Ovary (tissue), 7 donors: ENCODE measurements at regions not wholly inside any gene's neighbourhood (a gene's known extent, or its start where the extent isn't known, plus 50 kb on each side); places are given as distances from the start of the nearest gene placed in this dataset.
"Not testable (repeated sequence)": the region's sequence is repeated elsewhere in the genome, so short reads cannot be mapped to it uniquely, and the experiment has no call there.

Experiments used
- DNase-seq, 5 donors: peaks; one replicate each; pipeline ENCODE4 v3.0.0-alpha.2; 2019 to 2020
- H3K27ac ChIP-seq, 2 donors: fragments of 200-600 bp; one replicate each; pipeline versions ENCODE4 v1.5.1 to v1.8.0; 2019 to 2022
- H3K27me3 ChIP-seq: fragments of 200-600 bp; one replicate; pipeline ENCODE4 v1.8.0; 2022
- H3K36me3 ChIP-seq: fragments of 200-600 bp; sonication (generic); one replicate; pipeline ENCODE4 v1.5.1; 2019
- H3K4me1 ChIP-seq: one replicate; pipeline ENCODE4 v1.8.1; 2013; ENCODE audit warnings: mild to moderate bottlenecking, moderate library complexity; ENCODE audit not compliant: insufficient read depth
- H3K4me3 ChIP-seq: fragments of 200-600 bp; sonication (generic); one replicate; pipeline ENCODE4 v1.5.1; 2017
- H3K9me3 ChIP-seq, 2 donors: fragments of 200-600 bp in 1 of 2; sonication (generic) in 1 of 2; one replicate each; pipeline versions ENCODE4 v1.5.1 to v1.8.1; 2013 to 2019; ENCODE audit warnings: mild to moderate bottlenecking in 1 of 2, moderate library complexity in 1 of 2
- CTCF ChIP-seq, 3 donors: fragments of 450-650 bp in 2 of 3; fragments of 200-600 bp in 1 of 3; IDR thresholded peaks; one replicate each; pipeline versions ENCODE4 v1.5.1 to v1.8.0; 2016 to 2022; ENCODE audit warnings: antibody characterized with exemption in 3 of 3, mild to moderate bottlenecking in 1 of 3
- EP300 ChIP-seq: sonication (generic); formaldehyde crosslinking; IDR thresholded peaks from one replicate; pipeline ENCODE4 v1.6.1; 2017; ENCODE audit warnings: antibody characterized with exemption
- POLR2A ChIP-seq: fragments of 450-650 bp; IDR thresholded peaks from one replicate; pipeline ENCODE4 v1.6.1; 2017; ENCODE audit warnings: antibody characterized with exemption, mild to moderate bottlenecking, moderate library complexity
- WGBS, 3 donors: extraction: QIAGEN DNeasy Blood & Tissue Kit in 1 of 3; methylation state at CpG; one replicate each; pipeline versions ENCODE4 v1.1.5 to v1.1.7; 2013 to 2017; 5-methylcytosine and 5-hydroxymethylcytosine counted together
- intact Hi-C, 4 donors: fragments of 100-400 bp; cut with DNase I; formaldehyde crosslinking; loops; one replicate each; pipeline versions ENCODE4 v1.11.0 to v1.15.1; 2022 to 2023
- donor health status: DM: no; HTN: no; CAD: no; lungs with moderate emphysema.
- donor health status: DM: no; HTN: no; CAD: no.
- donor health status: Bipolar disorder and iron deficiency.
- donor health status: DM: no; HTN: no; CAD: no.
- donor health status: DM: yes; HTN: yes; CAD: no.

- 12 to 30% (median 18%) methylated on average over 2 of the region's 2 CpGs for WGBS, 3 donors
- intact Hi-C loops = no loop called here
- Histone ChIP-seq H3K4me1 (no peaks in the 10 kb centered on the region), H3K4me3 (no peak overlapping the region), H3K27me3 (no peaks in the 10 kb centered on the region), H3K27ac (no peak overlapping the region), H3K9me3 (no peaks in the 10 kb centered on the region), H3K36me3 (no peaks in the 10 kb centered on the region)
- no peak for DNase-seq
- no peak for TF ChIP-seq EP300
- TF ChIP-seq POLR2A = no peak
- no peak for TF ChIP-seq CTCF (IDR thresholded peaks at IDR 0.05)
These were observed 272.8 kb upstream of the POU1F1 start for GRCh38 chr3:87549208-87549607.

- Histone ChIP-seq H3K9me3 (no peaks in the 10 kb centered on the region), H3K27ac (no peak overlapping the region), H3K4me3 (no peak overlapping the region), H3K4me1 (no peaks in the 10 kb centered on the region), H3K36me3 (no peaks in the 10 kb centered on the region), H3K27me3 (no peaks in the 10 kb centered on the region)
- DNase-seq = no peak
- intact Hi-C loops = no loop called here
- no peak for TF ChIP-seq EP300
- no peak for TF ChIP-seq CTCF (IDR thresholded peaks at IDR 0.05)
- no peak for TF ChIP-seq POLR2A
- 65 to 68% (median 67%) methylated on average over 4 of the region's 4 CpGs for WGBS, 3 donors
These were observed 271.9 kb upstream of the POU1F1 start for GRCh38 chr3:87548271-87548670.

GRCh38 chr3:87546216-87546615 is 269.8 kb upstream of the POU1F1 start:
- TF ChIP-seq EP300 (no peak), POLR2A (no peak), CTCF (IDR thresholded peaks at IDR 0.05) (no peak)
- 82 to 87% (median 83%) methylated on average over 5 of the region's 5 CpGs for WGBS, 3 donors
- DNase-seq = no peak
- Histone ChIP-seq H3K36me3 (no peaks in the 10 kb centered on the region), H3K27me3 (no peaks in the 10 kb centered on the region), H3K9me3 (no peaks in the 10 kb centered on the region), H3K4me1 (no peaks in the 10 kb centered on the region), H3K4me3 (no peak overlapping the region), H3K27ac (no peak overlapping the region)
- intact Hi-C loops = no loop called here

- H3K36me3 ChIP-seq, H3K27me3 ChIP-seq, H3K27ac ChIP-seq, DNase-seq, H3K9me3 ChIP-seq, H3K4me3 ChIP-seq, H3K4me1 ChIP-seq, intact Hi-C loops: not testable (repeated sequence)
- 40 to 49% (median 46%) methylated on average over 2 of the region's 2 CpGs for WGBS, 3 donors
These were observed 267.0 kb upstream of the POU1F1 start for GRCh38 chr3:87543408-87543807.

- Histone ChIP-seq H3K9me3 (no peaks in the 10 kb centered on the region), H3K36me3 (no peaks in the 10 kb centered on the region), H3K27me3 (no peaks in the 10 kb centered on the region), H3K4me1 (no peaks in the 10 kb centered on the region), H3K27ac (no peak overlapping the region), H3K4me3 (no peak overlapping the region)
- WGBS, 3 donors = 59 to 67% (median 59%) methylated on average over 3 of the region's 3 CpGs
- no peak for DNase-seq
- intact Hi-C loops = no loop called here
- TF ChIP-seq POLR2A = no peak
- TF ChIP-seq EP300 = no peak
- no peak for TF ChIP-seq CTCF (IDR thresholded peaks at IDR 0.05)
These were observed 265.3 kb upstream of the POU1F1 start for GRCh38 chr3:87541723-87542122.

- H3K9me3 ChIP-seq, DNase-seq, H3K4me3 ChIP-seq, H3K36me3 ChIP-seq, H3K27ac ChIP-seq, intact Hi-C loops, H3K27me3 ChIP-seq, H3K4me1 ChIP-seq: not testable (repeated sequence)
- 84 to 90% (median 87%) methylated on average over 5 of the region's 5 CpGs for WGBS, 3 donors
These were observed 262.3 kb upstream of the POU1F1 start for GRCh38 chr3:87538722-87539121.
